Kidney (tissue), 13 donors: ENCODE measurements at regions not wholly inside any gene's neighbourhood (a gene's known extent, or its start where the extent isn't known, plus 50 kb on each side); places are given as distances from the start of the nearest gene placed in this dataset.

Experiments used
- DNase-seq, 5 donors: peaks; one replicate each; pipeline ENCODE4 v3.0.0-alpha.2; 2013 to 2020
- FAIRE-seq: peaks from 2 replicates; lab custom pipeline; 2012; peaks lifted over from hg19 to GRCh38; lab: Jason Lieb, UNC
- H3K27ac ChIP-seq, 2 donors: one replicate each; pipeline ENCODE4 v1.7.0; 2013; ENCODE audit warnings: low read depth in 2 of 2, low read length in 2 of 2, inconsistent platforms in 1 of 2
- H3K27me3 ChIP-seq: one replicate; pipeline ENCODE4 v1.7.1; 2013; ENCODE audit warnings: low read length, inconsistent platforms; ENCODE audit not compliant: control insufficient read depth, insufficient read depth
- H3K36me3 ChIP-seq, 3 donors: one replicate each; pipeline versions ENCODE4 v1.7.0 to v1.7.1; 2013; ENCODE audit warnings: low read length in 3 of 3, control low read depth in 1 of 3, inconsistent platforms in 1 of 3; ENCODE audit not compliant: insufficient read depth in 3 of 3, control insufficient read depth in 2 of 3
- H3K4me1 ChIP-seq, 3 donors: one replicate each; pipeline versions ENCODE4 v1.7.0 to v1.7.1; 2013; ENCODE audit warnings: low read length in 3 of 3, inconsistent platforms in 1 of 3, low read depth in 1 of 3; ENCODE audit not compliant: control insufficient read depth in 2 of 3, insufficient read depth in 2 of 3
- H3K4me3 ChIP-seq, 3 donors: one replicate each; pipeline versions ENCODE4 v1.7.0 to v1.8.1; 2013; ENCODE audit warnings: low read length in 3 of 3, control low read depth in 1 of 3, inconsistent platforms in 1 of 3
- H3K9ac ChIP-seq, 3 donors: one replicate each; pipeline versions ENCODE4 v1.7.0 to v1.7.1; 2013; ENCODE audit warnings: low read length in 3 of 3, control low read depth in 1 of 3, inconsistent platforms in 1 of 3
- H3K9me3 ChIP-seq, 3 donors: one replicate each; pipeline versions ENCODE4 v1.7.0 to v1.7.1; 2013; ENCODE audit warnings: low read length in 3 of 3, control low read depth in 1 of 3, inconsistent platforms in 1 of 3; ENCODE audit not compliant: control insufficient read depth in 2 of 3, insufficient read depth in 1 of 3
- intact Hi-C: fragments of 100-400 bp; cut with DNase I; formaldehyde crosslinking; loops from one replicate; pipeline ENCODE4 v1.11.1; 2022
- TF ChIP-seq, protein P1 (sequence below): IDR thresholded peaks from 3 replicates; pipeline ENCODE4 v1.5.1; 2012; ENCODE audit warnings: mild to moderate bottlenecking, moderate library complexity, borderline replicate concordance; ENCODE audit not compliant: insufficient read depth; ENCODE audit errors: extremely low read depth
- donor health status: control.
- donor health status: control.
- donor health status: control.
- donor health status: control.
- donor health status: control.
- donor health status: DM: yes; HTN: yes; CAD: no.
- donor health status: Normal renal cell carcinoma (clear cell type).

DNA sequence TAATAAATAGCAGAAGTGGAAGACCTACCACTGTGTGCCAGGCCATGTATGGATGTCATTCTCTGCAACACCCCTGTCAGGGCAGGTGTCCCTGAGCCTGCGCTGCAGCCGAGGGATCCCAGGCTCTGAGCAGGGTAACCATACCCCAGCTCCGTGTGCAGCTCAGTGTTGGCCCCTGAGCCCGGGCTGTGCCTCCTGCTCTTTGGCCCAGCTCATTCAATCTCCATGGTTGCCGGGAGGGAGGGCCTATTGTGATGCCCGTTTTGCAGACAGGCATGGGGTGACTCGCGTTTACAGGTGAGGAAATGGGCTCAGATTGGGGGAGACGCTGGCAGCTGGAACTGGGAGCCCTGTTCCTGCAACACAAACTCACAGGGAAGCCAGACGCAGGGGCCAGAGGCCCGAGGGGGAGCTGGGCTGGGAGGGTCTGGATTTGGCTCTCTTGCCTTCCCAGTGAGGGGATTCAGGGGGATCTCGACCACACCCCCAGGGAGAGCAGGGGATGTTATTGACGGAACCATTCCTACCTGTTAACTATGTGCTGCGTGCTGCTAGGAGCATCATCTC, 190.5 kb downstream of the IRF8 start:
- Histone ChIP-seq H3K36me3 (no peaks in the 10 kb centered on the region), H3K9me3 (no peaks in the 10 kb centered on the region), H3K27ac (no peak overlapping the region), H3K4me3 (no peak overlapping the region), H3K9ac (no peak overlapping the region), H3K4me1 (no peaks in the 10 kb centered on the region), H3K27me3 (no peaks in the 10 kb centered on the region)
- peak in 1 of 5 donors; percentile 37 for DNase-seq
- FAIRE-seq: no peak
- intact Hi-C loops: no loop called here
- TF ChIP-seq, protein P1, sequence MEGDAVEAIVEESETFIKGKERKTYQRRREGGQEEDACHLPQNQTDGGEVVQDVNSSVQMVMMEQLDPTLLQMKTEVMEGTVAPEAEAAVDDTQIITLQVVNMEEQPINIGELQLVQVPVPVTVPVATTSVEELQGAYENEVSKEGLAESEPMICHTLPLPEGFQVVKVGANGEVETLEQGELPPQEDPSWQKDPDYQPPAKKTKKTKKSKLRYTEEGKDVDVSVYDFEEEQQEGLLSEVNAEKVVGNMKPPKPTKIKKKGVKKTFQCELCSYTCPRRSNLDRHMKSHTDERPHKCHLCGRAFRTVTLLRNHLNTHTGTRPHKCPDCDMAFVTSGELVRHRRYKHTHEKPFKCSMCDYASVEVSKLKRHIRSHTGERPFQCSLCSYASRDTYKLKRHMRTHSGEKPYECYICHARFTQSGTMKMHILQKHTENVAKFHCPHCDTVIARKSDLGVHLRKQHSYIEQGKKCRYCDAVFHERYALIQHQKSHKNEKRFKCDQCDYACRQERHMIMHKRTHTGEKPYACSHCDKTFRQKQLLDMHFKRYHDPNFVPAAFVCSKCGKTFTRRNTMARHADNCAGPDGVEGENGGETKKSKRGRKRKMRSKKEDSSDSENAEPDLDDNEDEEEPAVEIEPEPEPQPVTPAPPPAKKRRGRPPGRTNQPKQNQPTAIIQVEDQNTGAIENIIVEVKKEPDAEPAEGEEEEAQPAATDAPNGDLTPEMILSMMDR: no peak

DNA sequence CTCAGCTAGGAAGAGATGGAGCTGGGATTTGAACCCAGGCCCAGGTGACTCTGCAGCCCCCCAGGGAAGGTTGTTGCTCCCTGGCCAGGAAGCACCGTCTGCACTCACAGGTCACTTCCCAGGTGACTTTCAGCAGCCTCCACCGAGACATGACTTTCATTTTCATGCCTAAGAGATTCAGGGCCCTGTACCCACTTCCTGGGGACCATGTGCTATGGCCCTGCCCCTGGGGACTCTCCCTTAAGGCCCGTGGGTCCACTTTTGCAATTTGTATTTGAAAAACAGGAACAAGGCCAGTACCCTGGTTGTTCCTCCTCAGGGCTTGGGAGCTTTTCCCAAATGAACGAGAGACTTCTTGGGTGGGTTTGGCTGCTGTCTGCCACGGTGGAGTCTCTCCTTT, 191.0 kb downstream of the IRF8 start:
- no peak overlapping the region for H3K4me3 ChIP-seq
- H3K36me3 ChIP-seq: no peaks in the 10 kb centered on the region
- FAIRE-seq (no peak), DNase-seq (peak in 1 of 5 donors; percentile 22)
- H3K4me1 ChIP-seq: no peaks in the 10 kb centered on the region
- no peaks in the 10 kb centered on the region for H3K9me3 ChIP-seq
- intact Hi-C loops: no loop called here
- H3K27ac ChIP-seq: no peak overlapping the region
- TF ChIP-seq, protein P1: no peak
- H3K9ac ChIP-seq: no peak overlapping the region
- no peaks in the 10 kb centered on the region for H3K27me3 ChIP-seq

DNA sequence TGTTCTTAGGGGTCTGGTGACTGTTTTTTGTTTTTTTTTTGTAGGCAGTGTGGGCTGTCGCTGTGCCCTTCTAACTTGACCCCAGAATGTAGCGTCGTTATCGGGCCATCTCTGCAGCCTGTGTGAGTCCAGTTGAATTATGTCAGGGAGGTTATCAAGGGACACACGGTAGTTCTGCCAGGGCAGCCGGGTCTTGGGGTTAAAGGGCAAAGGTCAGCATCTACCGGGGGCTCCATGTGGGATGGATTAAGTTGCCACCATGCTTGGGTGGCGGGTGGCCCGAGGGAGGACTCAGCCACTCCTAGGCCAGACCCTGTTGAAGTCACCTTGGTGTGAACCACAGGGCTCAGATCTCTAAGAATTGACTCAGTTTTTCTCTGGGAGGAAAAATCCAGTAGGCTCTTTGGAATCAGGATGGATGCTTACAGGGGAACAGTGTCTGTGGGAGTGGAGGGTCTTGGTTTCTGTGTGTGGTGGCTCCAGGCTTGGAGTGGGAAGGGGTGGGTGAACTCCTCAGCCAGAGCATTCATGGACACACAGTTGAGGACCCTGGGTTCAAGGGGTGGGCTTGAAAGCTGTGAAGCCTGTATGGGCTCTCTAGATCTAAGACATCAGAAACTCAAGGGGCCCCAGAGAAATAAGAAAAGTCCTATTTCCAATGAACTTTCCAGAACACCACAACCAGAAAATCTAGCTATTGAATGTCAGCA, 191.7 kb downstream of the IRF8 start:
- Histone ChIP-seq H3K27me3 (no peaks in the 10 kb centered on the region), H3K9me3 (no peaks in the 10 kb centered on the region), H3K4me1 (no peaks in the 10 kb centered on the region), H3K9ac (no peak overlapping the region), H3K4me3 (no peak overlapping the region), H3K36me3 (no peaks in the 10 kb centered on the region), H3K27ac (no peak overlapping the region)
- FAIRE-seq (no peak), DNase-seq (peak in 2 of 5 donors; percentile 24 to 33)
- intact Hi-C loops: no loop called here
- TF ChIP-seq, protein P1: no peak

DNA sequence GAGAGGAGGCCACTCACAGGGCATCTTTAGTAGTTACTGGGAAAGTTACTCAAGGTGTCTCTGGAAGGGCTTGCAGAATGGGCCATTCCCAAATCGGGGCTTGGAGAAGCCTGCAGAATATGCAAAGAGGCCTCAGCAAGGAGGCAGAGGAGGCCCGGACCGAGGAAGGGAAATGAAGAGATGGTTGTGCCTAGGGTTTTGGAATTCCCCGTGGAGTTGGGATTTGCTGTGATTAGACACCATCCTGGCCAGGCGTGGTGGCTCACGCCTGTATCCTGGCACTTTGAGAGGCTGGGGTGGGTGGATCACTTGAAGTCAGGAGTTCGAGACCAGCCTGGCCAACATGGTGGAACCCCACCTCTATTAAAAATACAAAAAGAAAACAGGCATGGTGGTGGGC, 193.0 kb downstream of the IRF8 start:
- TF ChIP-seq, protein P1: no peak
- FAIRE-seq: no peak
- peak in 2 of 5 donors; percentile 2 to 14 for DNase-seq

More for the DNA sequence above, 193.0 kb downstream of the IRF8 start:
- H3K36me3 ChIP-seq: no peaks in the 10 kb centered on the region
- H3K27ac ChIP-seq: no peak overlapping the region
- intact Hi-C loops: no loop called here
- H3K9me3 ChIP-seq: no peaks in the 10 kb centered on the region
- H3K9ac ChIP-seq: no peak overlapping the region
- no peaks in the 10 kb centered on the region for H3K4me1 ChIP-seq
- H3K27me3 ChIP-seq: no peaks in the 10 kb centered on the region
- H3K4me3 ChIP-seq: no peak overlapping the region
